ENCODE measurements at regions not wholly inside any gene's neighbourhood (a gene's known extent, or its start where the extent isn't known, plus 50 kb on each side); places are given as distances from the start of the nearest gene placed in this dataset.
"Not testable (repeated sequence)": the region's sequence is repeated elsewhere in the genome, so short reads cannot be mapped to it uniquely, and the experiment has no call there.

- Histone ChIP-seq H3K27ac (replicated peaks in 1 of 4) (no peak overlapping the region), H3K36me3 (no peaks in the 10 kb centered on the region), H3K27me3 (no peaks in the 10 kb centered on the region), H3K9me3 (no peaks in the 10 kb centered on the region), H3K4me3 (no peak overlapping the region), H3K4me1 (no peaks in the 10 kb centered on the region)
- 50% methylated on average over 2 of the region's 2 CpGs for WGBS
- intact Hi-C loops (cut with DNase I): no loop called here
- DNase-seq (ENCODE audit: extremely low spot score): no peak
- no peak for TF ChIP-seq CTCF (IDR thresholded peaks at IDR 0.05)
- TF ChIP-seq POLR2AphosphoS5 (IDR thresholded peaks at IDR 0.05): no peak
- TF ChIP-seq POLR2A (IDR thresholded peaks at IDR 0.05; ENCODE audit: low read depth): no peak
Observed at GRCh38 chr9:97140566-97140965, 101.6 kb upstream of the CTSV start.

- DNase-seq (ENCODE audit: extremely low spot score): peak; percentile 45
- Histone ChIP-seq H3K4me1 (no peaks in the 10 kb centered on the region), H3K27ac (replicated peaks in 1 of 4) (no peak overlapping the region), H3K36me3 (no peaks in the 10 kb centered on the region), H3K9me3 (no peaks in the 10 kb centered on the region), H3K27me3 (no peaks in the 10 kb centered on the region), H3K4me3 (no peak overlapping the region)
- intact Hi-C loops (cut with DNase I): no loop called here
- 47% methylated on average over 2 of the region's 2 CpGs for WGBS
- TF ChIP-seq POLR2A (IDR thresholded peaks at IDR 0.05; ENCODE audit: low read depth) (no peak), CTCF (IDR thresholded peaks at IDR 0.05) (no peak), EP300 (IDR thresholded peaks at IDR 0.05) (no peak), POLR2AphosphoS5 (IDR thresholded peaks at IDR 0.05) (no peak)
Observed at GRCh38 chr9:97136421-97136820, 97.5 kb upstream of the CTSV start.

GRCh38 chr9:97133966-97134365, 95.0 kb upstream of the CTSV start:
- H3K4me1 ChIP-seq; DNase-seq (ENCODE audit: extremely low spot score); H3K36me3 ChIP-seq; H3K4me3 ChIP-seq; H3K9me3 ChIP-seq; H3K27ac ChIP-seq (replicated peaks in 1 of 4); intact Hi-C loops (cut with DNase I); H3K27me3 ChIP-seq: not testable (repeated sequence)
- 92% methylated on average over 4 of the region's 4 CpGs for WGBS

GRCh38 chr9:97132865-97133264, 93.9 kb upstream of the CTSV start:
- no peaks in the 10 kb centered on the region for H3K27me3 ChIP-seq
- H3K27ac ChIP-seq (replicated peaks in 1 of 4): no peak overlapping the region
- H3K36me3 ChIP-seq: no peaks in the 10 kb centered on the region
- no peaks in the 10 kb centered on the region for H3K4me1 ChIP-seq
- 90% methylated on average over 2 of the region's 2 CpGs for WGBS
- intact Hi-C loops (cut with DNase I): no loop called here
- H3K4me3 ChIP-seq: no peak overlapping the region
- TF ChIP-seq EP300 (IDR thresholded peaks at IDR 0.05): no peak
- TF ChIP-seq POLR2A (IDR thresholded peaks at IDR 0.05; ENCODE audit: low read depth): no peak
- TF ChIP-seq POLR2AphosphoS5 (IDR thresholded peaks at IDR 0.05): no peak
- TF ChIP-seq CTCF (IDR thresholded peaks at IDR 0.05): no peak
- H3K9me3 ChIP-seq: no peaks in the 10 kb centered on the region
- peak; percentile 62 for DNase-seq (ENCODE audit: extremely low spot score)

- H3K4me1 ChIP-seq; H3K9me3 ChIP-seq; H3K4me3 ChIP-seq; intact Hi-C loops (cut with DNase I); H3K27ac ChIP-seq (replicated peaks in 1 of 4); H3K27me3 ChIP-seq; DNase-seq (ENCODE audit: extremely low spot score); H3K36me3 ChIP-seq: not testable (repeated sequence)
- WGBS: 98% methylated on average over 16 of the region's 16 CpGs
Observed at GRCh38 chr9:97130864-97131263, 91.9 kb upstream of the CTSV start.

- 99% methylated on average over 23 of the region's 27 CpGs for WGBS
- H3K27ac ChIP-seq (replicated peaks in 1 of 4); intact Hi-C loops (cut with DNase I); H3K4me3 ChIP-seq; H3K4me1 ChIP-seq; H3K36me3 ChIP-seq; H3K27me3 ChIP-seq; H3K9me3 ChIP-seq: not testable (repeated sequence)
- DNase-seq (ENCODE audit: extremely low spot score): peak; percentile 66
Observed at GRCh38 chr9:97130387-97130786, 91.4 kb upstream of the CTSV start.

Data from esophagus muscularis mucosa (tissue), 4 donors.